PC-9 (cell line): ENCODE measurements at regions not wholly inside any gene's neighbourhood (a gene's known extent, or its start where the extent isn't known, plus 50 kb on each side); places are given as distances from the start of the nearest gene placed in this dataset.

Experiments used
- EZH2 ChIP-seq: fragments of 200-600 bp; sonication (generic); IDR thresholded peaks from 2 replicates; pipeline ENCODE4 v1.8.0; 2017; ENCODE audit warnings: antibody characterized with exemption, low read depth
- TF ChIP-seq, protein P1 (sequence below): fragments of 200-600 bp; sonication (generic); conservative IDR thresholded peaks from 2 replicates; pipeline ENCODE4 v1.6.1; 2017; ENCODE audit warnings: mixed run types, antibody characterized with exemption, mild to moderate bottlenecking, moderate library complexity

DNA sequence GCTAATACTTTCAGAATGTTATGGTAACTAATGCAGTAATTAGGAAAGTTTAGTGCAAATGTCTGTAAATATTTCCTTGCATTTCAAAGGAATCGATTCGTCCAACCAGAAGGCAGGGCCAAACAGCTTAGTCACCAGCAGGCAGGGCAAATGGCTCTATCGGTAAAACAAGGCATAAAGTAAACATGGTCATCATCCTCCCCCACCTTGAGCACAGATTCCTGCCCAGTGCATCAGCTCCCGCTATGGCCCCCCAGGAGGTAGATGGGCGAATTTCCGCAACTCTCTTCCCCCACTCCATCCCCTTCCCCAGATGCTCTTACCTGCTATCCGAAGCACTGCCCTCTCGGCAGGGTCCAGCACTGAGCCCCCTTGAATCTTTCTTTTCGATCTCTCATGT lies 103.8 kb upstream of the BEND6 start:
- TF ChIP-seq, protein P1, sequence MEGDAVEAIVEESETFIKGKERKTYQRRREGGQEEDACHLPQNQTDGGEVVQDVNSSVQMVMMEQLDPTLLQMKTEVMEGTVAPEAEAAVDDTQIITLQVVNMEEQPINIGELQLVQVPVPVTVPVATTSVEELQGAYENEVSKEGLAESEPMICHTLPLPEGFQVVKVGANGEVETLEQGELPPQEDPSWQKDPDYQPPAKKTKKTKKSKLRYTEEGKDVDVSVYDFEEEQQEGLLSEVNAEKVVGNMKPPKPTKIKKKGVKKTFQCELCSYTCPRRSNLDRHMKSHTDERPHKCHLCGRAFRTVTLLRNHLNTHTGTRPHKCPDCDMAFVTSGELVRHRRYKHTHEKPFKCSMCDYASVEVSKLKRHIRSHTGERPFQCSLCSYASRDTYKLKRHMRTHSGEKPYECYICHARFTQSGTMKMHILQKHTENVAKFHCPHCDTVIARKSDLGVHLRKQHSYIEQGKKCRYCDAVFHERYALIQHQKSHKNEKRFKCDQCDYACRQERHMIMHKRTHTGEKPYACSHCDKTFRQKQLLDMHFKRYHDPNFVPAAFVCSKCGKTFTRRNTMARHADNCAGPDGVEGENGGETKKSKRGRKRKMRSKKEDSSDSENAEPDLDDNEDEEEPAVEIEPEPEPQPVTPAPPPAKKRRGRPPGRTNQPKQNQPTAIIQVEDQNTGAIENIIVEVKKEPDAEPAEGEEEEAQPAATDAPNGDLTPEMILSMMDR, result no peak
- TF ChIP-seq EZH2, result no peak
